OCI-LY3 (cell line): ENCODE measurements at regions not wholly inside any gene's neighbourhood (a gene's known extent, or its start where the extent isn't known, plus 50 kb on each side); places are given as distances from the start of the nearest gene placed in this dataset.

Experiments used
- H2AFZ ChIP-seq: fragments of 200-600, 300-600 bp; shearing (Covaris generic); 2 replicates; pipeline ENCODE4 v1.6.0; 2014; ENCODE audit warnings: antibody characterized with exemption, low read depth, low read length
- H3K27ac ChIP-seq: fragments of 200-600, 300-600 bp; sonication (generic); 2 replicates; pipeline ENCODE4 v1.5.1; 2014; ENCODE audit warnings: mild to moderate bottlenecking, low read length, moderate library complexity, mixed read lengths
- H3K27me3 ChIP-seq: fragments of 200-600, 300-600 bp; sonication (generic); 2 replicates; pipeline ENCODE4 v1.6.1; 2014; ENCODE audit warnings: low read depth, low read length, mixed read lengths
- H3K36me3 ChIP-seq: fragments of 200-600, 300-600 bp; sonication (generic); replicated peaks from 2 replicates; pipeline ENCODE3; 2014; ENCODE audit warnings: low read depth, low read length, mixed read lengths
- H3K4me1 ChIP-seq: fragments of 300-600, 200-600 bp; sonication (generic); 2 replicates; pipeline ENCODE4 v1.6.1; 2014; ENCODE audit warnings: low read length, mixed read lengths
- H3K4me2 ChIP-seq: fragments of 200-600, 300-600 bp; sonication (generic); 2 replicates; pipeline ENCODE4 v1.6.1; 2014; ENCODE audit warnings: low read length, mixed read lengths
- H3K4me3 ChIP-seq: fragments of 300-600, 200-600 bp; sonication (generic); 2 replicates; pipeline ENCODE4 v1.5.1; 2014; ENCODE audit warnings: antibody characterized with exemption, mild to moderate bottlenecking, low read length, moderate library complexity
- H3K79me2 ChIP-seq: fragments of 300-600, 200-600 bp; shearing (Covaris generic); 2 replicates; pipeline ENCODE4 v1.6.1; 2014; ENCODE audit warnings: mild to moderate bottlenecking, low read length, mixed read lengths
- H3K9ac ChIP-seq: fragments of 300-600, 200-600 bp; shearing (Covaris generic); 2 replicates; pipeline ENCODE4 v1.6.0; 2014; ENCODE audit warnings: mild to moderate bottlenecking, low read length, moderate library complexity
- H3K9me3 ChIP-seq: fragments of 200-600, 300-600 bp; shearing (Covaris generic); 2 replicates; pipeline ENCODE4 v1.6.1; 2014; ENCODE audit warnings: low read length, mixed read lengths; ENCODE audit not compliant: insufficient read depth
- H4K20me1 ChIP-seq: fragments of 200-600, 300-600 bp; sonication (generic); 2 replicates; pipeline ENCODE4 v1.6.1; 2016; ENCODE audit warnings: low read length, mixed read lengths; ENCODE audit not compliant: insufficient read depth
- EZH2phosphoT487 ChIP-seq: fragments of 200-600 bp; shearing (Covaris generic); IDR thresholded peaks from 2 replicates; pipeline ENCODE4 v1.6.1; 2018; ENCODE audit warnings: antibody characterized with exemption, mixed run types, low read depth
- TF ChIP-seq, protein P1 (sequence below): fragments of 200-600, 300-600 bp; sonication (generic); IDR thresholded peaks from 2 replicates; pipeline ENCODE4 v1.5.1; 2014; ENCODE audit warnings: antibody characterized with exemption, low read length, low read depth

- no peaks in the 10 kb centered on the region for H3K27me3 ChIP-seq
- no peaks in the 10 kb centered on the region for H4K20me1 ChIP-seq
- no peak overlapping the region for H3K9ac ChIP-seq
- H3K36me3 ChIP-seq: no peaks in the 10 kb centered on the region
- no peak overlapping the region for H3K4me3 ChIP-seq
- no peaks in the 10 kb centered on the region for H3K4me1 ChIP-seq
- no peak overlapping the region for H3K27ac ChIP-seq
- H3K9me3 ChIP-seq: no peaks in the 10 kb centered on the region
- TF ChIP-seq EZH2phosphoT487: no peak
- TF ChIP-seq, protein P1, sequence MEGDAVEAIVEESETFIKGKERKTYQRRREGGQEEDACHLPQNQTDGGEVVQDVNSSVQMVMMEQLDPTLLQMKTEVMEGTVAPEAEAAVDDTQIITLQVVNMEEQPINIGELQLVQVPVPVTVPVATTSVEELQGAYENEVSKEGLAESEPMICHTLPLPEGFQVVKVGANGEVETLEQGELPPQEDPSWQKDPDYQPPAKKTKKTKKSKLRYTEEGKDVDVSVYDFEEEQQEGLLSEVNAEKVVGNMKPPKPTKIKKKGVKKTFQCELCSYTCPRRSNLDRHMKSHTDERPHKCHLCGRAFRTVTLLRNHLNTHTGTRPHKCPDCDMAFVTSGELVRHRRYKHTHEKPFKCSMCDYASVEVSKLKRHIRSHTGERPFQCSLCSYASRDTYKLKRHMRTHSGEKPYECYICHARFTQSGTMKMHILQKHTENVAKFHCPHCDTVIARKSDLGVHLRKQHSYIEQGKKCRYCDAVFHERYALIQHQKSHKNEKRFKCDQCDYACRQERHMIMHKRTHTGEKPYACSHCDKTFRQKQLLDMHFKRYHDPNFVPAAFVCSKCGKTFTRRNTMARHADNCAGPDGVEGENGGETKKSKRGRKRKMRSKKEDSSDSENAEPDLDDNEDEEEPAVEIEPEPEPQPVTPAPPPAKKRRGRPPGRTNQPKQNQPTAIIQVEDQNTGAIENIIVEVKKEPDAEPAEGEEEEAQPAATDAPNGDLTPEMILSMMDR: no peak
- H3K79me2 ChIP-seq: no peaks in the 10 kb centered on the region
- no peak overlapping the region for H3K4me2 ChIP-seq
- H2AFZ ChIP-seq: no peak overlapping the region
Observed at GRCh38 chr6:133629970-133630369, 258.9 kb upstream of the TCF21 start.

GRCh38 chr6:133630651-133631050 is 258.3 kb upstream of the TCF21 start:
- TF ChIP-seq, protein P1: no peak
- TF ChIP-seq EZH2phosphoT487: no peak

DNA sequence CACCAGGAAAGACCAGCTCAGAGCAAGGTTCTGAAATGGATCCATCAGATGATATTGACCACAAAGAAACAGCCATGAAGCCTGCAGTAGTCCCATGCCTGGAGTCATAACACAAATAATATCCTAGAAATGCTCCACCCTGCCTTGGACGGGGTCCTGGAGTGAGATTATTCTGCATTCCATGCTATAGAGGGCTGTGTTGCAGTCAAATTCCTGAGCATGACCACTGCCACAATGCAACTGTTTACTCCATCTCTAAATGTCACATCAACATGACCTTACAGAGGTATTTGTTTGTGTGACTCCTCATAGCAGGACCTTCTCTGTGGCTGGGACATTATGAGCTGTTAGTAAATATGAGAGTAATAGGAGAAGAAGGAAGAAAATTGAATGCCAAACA is 257.5 kb upstream of the TCF21 start:
- Histone ChIP-seq H2AFZ (no peak overlapping the region), H3K27ac (no peak overlapping the region)

More at GRCh38 chr6:133630651-133631050, 258.3 kb upstream of the TCF21 start:
- H4K20me1 ChIP-seq: no peaks in the 10 kb centered on the region
- H2AFZ ChIP-seq: no peak overlapping the region
- no peaks in the 10 kb centered on the region for H3K27me3 ChIP-seq
- H3K36me3 ChIP-seq: no peaks in the 10 kb centered on the region
- H3K79me2 ChIP-seq: no peaks in the 10 kb centered on the region
- H3K27ac ChIP-seq: no peak overlapping the region
- H3K4me2 ChIP-seq: no peak overlapping the region
- H3K9ac ChIP-seq: no peak overlapping the region
- H3K4me3 ChIP-seq: no peak overlapping the region
- no peaks in the 10 kb centered on the region for H3K4me1 ChIP-seq
- H3K9me3 ChIP-seq: no peaks in the 10 kb centered on the region

DNA sequence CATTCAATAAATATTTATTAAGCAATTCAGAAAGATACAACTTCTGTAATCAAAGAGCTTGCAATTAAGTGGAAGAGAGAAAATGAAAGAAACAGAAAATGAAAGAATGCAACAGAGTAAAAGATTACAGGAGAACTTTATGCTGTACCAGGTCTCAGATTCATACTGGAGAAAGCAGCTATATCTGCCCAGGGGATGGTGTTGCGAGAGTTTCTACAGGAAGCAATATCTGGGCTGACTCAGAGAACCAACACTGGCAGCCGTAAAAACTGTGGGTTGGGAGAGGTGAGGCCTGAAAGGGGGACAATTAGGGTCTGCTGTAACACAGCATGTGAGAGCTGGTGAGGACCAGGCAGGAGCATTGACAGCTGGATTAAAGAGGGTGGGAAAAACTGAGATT is 256.7 kb upstream of the TCF21 start:
- H3K4me2 ChIP-seq: no peak overlapping the region
- H3K27ac ChIP-seq: no peak overlapping the region
- no peak overlapping the region for H2AFZ ChIP-seq

More for the DNA sequence above, 257.5 kb upstream of the TCF21 start:
- no peaks in the 10 kb centered on the region for H3K79me2 ChIP-seq
- H3K36me3 ChIP-seq: no peaks in the 10 kb centered on the region
- H3K27me3 ChIP-seq: no peaks in the 10 kb centered on the region
- no peaks in the 10 kb centered on the region for H3K9me3 ChIP-seq
- H3K4me3 ChIP-seq: no peak overlapping the region
- H3K4me2 ChIP-seq: no peak overlapping the region
- H3K4me1 ChIP-seq: no peaks in the 10 kb centered on the region
- TF ChIP-seq, protein P1: no peak
- TF ChIP-seq EZH2phosphoT487: no peak
- H4K20me1 ChIP-seq: no peaks in the 10 kb centered on the region
- H3K9ac ChIP-seq: no peak overlapping the region

More for the DNA sequence above, 256.7 kb upstream of the TCF21 start:
- no peaks in the 10 kb centered on the region for H3K4me1 ChIP-seq
- no peaks in the 10 kb centered on the region for H3K27me3 ChIP-seq
- H3K9me3 ChIP-seq: no peaks in the 10 kb centered on the region
- H3K36me3 ChIP-seq: no peaks in the 10 kb centered on the region
- H3K79me2 ChIP-seq: no peaks in the 10 kb centered on the region
- no peak overlapping the region for H3K9ac ChIP-seq
- TF ChIP-seq, protein P1: no peak
- TF ChIP-seq EZH2phosphoT487: no peak
- no peak overlapping the region for H3K4me3 ChIP-seq
- no peaks in the 10 kb centered on the region for H4K20me1 ChIP-seq
